GM12873 (cell line): ENCODE measurements at regions not wholly inside any gene's neighbourhood (a gene's known extent, or its start where the extent isn't known, plus 50 kb on each side); places are given as distances from the start of the nearest gene placed in this dataset.

ENCODE experiments used
- TF ChIP-seq, protein P1 (sequence below): IDR thresholded peaks from 2 replicates; pipeline ENCODE4 v1.5.1; 2012; ENCODE audit warnings: low read depth, mild to moderate bottlenecking, moderate library complexity, low read length, control low read depth; ENCODE audit not compliant: insufficient read depth; ENCODE audit errors: missing control alignments

DNA sequence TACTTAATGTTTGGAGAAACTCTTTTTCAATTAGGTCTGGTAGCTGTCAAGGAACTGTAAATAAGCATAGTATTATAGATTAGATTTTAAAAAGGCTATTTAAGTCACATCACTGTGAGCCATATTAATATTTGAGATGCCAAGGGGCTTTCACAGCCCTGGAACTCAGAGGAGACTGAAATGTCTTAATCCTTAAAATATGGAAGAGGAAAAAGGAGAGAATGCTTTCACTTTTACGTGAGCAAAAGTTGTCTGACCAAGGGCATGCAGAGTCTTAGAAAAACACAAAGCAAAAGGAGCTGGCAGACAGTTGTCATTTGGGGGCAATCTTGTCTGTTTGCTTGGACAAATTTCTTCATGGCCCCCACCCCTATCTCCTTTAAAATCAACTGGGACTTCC is 253.2 kb upstream of the IGFBP7 start:
- TF ChIP-seq, protein P1, sequence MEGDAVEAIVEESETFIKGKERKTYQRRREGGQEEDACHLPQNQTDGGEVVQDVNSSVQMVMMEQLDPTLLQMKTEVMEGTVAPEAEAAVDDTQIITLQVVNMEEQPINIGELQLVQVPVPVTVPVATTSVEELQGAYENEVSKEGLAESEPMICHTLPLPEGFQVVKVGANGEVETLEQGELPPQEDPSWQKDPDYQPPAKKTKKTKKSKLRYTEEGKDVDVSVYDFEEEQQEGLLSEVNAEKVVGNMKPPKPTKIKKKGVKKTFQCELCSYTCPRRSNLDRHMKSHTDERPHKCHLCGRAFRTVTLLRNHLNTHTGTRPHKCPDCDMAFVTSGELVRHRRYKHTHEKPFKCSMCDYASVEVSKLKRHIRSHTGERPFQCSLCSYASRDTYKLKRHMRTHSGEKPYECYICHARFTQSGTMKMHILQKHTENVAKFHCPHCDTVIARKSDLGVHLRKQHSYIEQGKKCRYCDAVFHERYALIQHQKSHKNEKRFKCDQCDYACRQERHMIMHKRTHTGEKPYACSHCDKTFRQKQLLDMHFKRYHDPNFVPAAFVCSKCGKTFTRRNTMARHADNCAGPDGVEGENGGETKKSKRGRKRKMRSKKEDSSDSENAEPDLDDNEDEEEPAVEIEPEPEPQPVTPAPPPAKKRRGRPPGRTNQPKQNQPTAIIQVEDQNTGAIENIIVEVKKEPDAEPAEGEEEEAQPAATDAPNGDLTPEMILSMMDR: no peak

DNA sequence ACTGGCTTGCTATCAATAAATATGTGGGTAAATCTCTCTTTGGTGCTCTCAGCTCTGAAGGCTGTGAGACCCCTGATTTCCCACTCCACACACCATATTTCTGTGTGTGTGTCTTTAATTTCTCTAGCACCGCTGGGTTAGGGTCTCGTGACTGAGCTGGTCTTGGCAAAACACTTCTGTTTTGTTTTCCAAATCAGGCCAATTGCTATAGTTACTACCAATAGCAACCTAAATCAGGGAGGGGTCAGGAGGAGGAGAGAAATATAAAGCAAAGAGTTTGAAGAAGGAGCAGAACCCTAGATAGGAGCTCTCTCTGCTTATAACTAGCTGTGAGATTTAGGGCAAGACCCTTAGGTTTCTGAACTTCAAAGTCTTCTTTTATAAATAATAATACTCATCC is 250.5 kb upstream of the IGFBP7 start:
- TF ChIP-seq, protein P1: no peak

DNA sequence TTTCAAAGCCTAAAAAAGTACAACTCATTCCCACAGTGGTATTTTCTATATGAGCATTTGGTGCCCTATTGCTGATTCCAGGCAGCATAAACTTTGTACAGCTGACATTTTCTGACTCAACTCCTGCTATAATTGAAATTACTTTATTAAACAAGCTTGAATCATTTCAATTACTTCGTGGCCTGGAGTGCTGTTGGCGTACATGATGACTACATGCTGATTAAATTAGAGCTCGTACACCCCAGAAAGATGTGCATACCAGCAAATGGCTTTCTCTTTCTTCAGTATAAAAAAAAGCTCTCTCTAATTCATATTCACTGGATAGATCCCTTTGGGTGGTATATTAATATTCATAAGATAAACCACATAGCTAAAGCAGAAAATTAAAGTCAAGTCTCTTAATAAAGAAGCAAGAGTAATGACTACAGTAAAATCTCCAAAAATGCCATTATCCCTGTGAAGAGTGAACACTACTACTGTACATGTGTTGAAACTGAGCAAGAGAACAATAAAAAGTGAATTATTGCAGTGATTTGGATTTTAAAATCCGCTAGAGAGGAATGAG is 245.0 kb upstream of the IGFBP7 start:
- TF ChIP-seq, protein P1: no peak

- TF ChIP-seq, protein P1: no peak
Observed at GRCh38 chr4:57351731-57352130, 241.5 kb upstream of the IGFBP7 start.

GRCh38 chr4:57344296-57344695 is 234.1 kb upstream of the IGFBP7 start:
- TF ChIP-seq, protein P1: no peak

DNA sequence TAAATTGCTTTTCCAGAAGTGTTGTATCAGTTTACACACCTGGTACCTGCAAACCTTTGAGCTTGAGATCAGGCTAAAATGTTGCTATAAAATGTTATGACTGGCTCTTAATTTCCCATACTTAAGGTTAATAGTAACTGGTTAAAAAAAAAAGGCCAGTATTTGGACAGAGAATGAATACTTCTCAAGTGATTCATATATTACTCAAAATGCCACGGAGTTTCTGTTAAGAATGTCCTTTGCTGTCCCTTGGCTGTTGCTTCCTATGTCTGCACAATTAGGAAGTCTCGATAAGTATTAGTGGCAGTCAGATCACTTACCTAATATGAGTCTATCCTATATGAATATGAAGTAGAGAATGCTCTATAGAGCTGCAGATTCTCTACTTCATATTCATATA is 232.2 kb upstream of the IGFBP7 start:
- TF ChIP-seq, protein P1: no peak

DNA sequence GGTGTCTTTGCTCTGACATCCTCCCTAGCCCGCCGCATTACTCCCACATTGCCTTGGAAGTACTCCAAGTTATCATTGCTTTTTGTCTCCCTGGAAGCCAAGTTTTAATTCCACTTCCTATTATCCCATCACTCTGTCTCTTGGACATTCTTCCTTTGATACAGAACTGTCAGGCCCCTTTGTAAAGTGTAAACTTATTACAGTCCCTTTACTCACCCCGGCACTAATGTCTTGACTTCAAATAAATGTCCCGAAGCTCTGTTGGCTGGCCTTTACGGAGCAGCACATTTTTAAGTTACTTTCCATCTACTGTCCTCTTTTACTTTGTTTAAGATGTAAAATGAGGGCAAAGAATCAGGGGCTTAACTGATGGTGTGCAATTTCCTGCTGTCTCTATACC is 223.5 kb upstream of the IGFBP7 start:
- TF ChIP-seq, protein P1: no peak

GRCh38 chr4:57331959-57332358 is 221.8 kb upstream of the IGFBP7 start:
- TF ChIP-seq, protein P1: no peak
